A673 (cell line): ENCODE measurements at regions not wholly inside any gene's neighbourhood (a gene's known extent, or its start where the extent isn't known, plus 50 kb on each side); places are given as distances from the start of the nearest gene placed in this dataset.

Source experiments
- BruUV-seq: library from RNA; stranded (reverse); fragments of 400-500 nt; replicated peaks from 2 replicates; lab custom pipeline; 2021; lab: Mats Ljungman, UMichigan
- CTCF ChIA-PET: fragments of 300-600 bp; sonication (Branson Sonifier 250); formaldehyde crosslinking; loops from one replicate; lab custom pipeline; 2022; ENCODE audit warnings: antibody characterized with exemption; lab: Charles Lee
- POLR2A ChIA-PET: fragments of 300-600 bp; sonication (Branson Sonifier 250); formaldehyde crosslinking; loops from one replicate; lab custom pipeline; 2022; ENCODE audit warnings: antibody characterized with exemption; ENCODE audit not compliant: low non-redundant PET; lab: Charles Lee
- DNase-seq: peaks from one replicate; pipeline ENCODE4 v3.0.0-alpha.2; 2015; ENCODE audit warnings: low spot score
- H3K27ac ChIP-seq: fragments of 200-600 bp; sonication (generic); 2 replicates; pipeline ENCODE4 v1.5.1; 2016; ENCODE audit warnings: mixed run types, low read depth, mild to moderate bottlenecking, mixed read lengths, antibody characterized with exemption, low read length; ENCODE audit not compliant: poor library complexity, severe bottlenecking
- H3K27me3 ChIP-seq: fragments of 200-600 bp; sonication (generic); replicated peaks from 2 replicates; pipeline ENCODE4 v1.6.1; 2017; ENCODE audit warnings: mixed run types, low read depth, mild to moderate bottlenecking, mixed read lengths, antibody characterized with exemption, low read length; ENCODE audit not compliant: insufficient read depth, poor library complexity
- H3K36me3 ChIP-seq: fragments of 200-600 bp; sonication (generic); 2 replicates; pipeline ENCODE4 v1.6.1; 2016; ENCODE audit warnings: mixed run types, mild to moderate bottlenecking, mixed read lengths, antibody characterized with exemption, low read length; ENCODE audit not compliant: insufficient read depth, poor library complexity, severe bottlenecking
- H3K4me1 ChIP-seq: fragments of 200-600 bp; sonication (generic); 2 replicates; pipeline ENCODE4 v1.6.1; 2017; ENCODE audit warnings: mixed run types, mild to moderate bottlenecking, mixed read lengths, antibody characterized with exemption, low read length; ENCODE audit not compliant: insufficient read depth, poor library complexity, severe bottlenecking
- H3K4me3 ChIP-seq: fragments of 200-600 bp; sonication (generic); 2 replicates; pipeline ENCODE4 v1.5.1; 2016; ENCODE audit warnings: low read depth, mixed run types, mild to moderate bottlenecking, mixed read lengths, low read length; ENCODE audit not compliant: poor library complexity, severe bottlenecking
- H3K9me3 ChIP-seq: fragments of 200-600 bp; sonication (generic); 2 replicates; pipeline ENCODE4 v1.6.1; 2016; ENCODE audit warnings: mixed run types, low read depth, mild to moderate bottlenecking, mixed read lengths, antibody characterized with exemption, low read length; ENCODE audit not compliant: poor library complexity, severe bottlenecking
- CTCF ChIP-seq: fragments of 300-800, 200-600 bp; sonication (generic); conservative IDR thresholded peaks from 2 replicates; pipeline ENCODE4 v1.5.1; 2017; ENCODE audit warnings: low read depth, mild to moderate bottlenecking, antibody characterized with exemption, low read length, moderate library complexity, mixed read lengths
- EZH2 ChIP-seq: fragments of 200-600 bp; sonication (generic); IDR thresholded peaks from 2 replicates; pipeline ENCODE4 v1.6.1; 2017; ENCODE audit warnings: borderline replicate concordance, low read depth, mild to moderate bottlenecking, mixed read lengths, antibody characterized with exemption, low read length; ENCODE audit not compliant: poor library complexity, severe bottlenecking
- intact Hi-C: fragments of 100-400 bp; cut with micrococcal nuclease; formaldehyde crosslinking; loops from one replicate; pipeline ENCODE4 v1.10.0; 2022; ENCODE audit not compliant: unreplicated experiment

DNA sequence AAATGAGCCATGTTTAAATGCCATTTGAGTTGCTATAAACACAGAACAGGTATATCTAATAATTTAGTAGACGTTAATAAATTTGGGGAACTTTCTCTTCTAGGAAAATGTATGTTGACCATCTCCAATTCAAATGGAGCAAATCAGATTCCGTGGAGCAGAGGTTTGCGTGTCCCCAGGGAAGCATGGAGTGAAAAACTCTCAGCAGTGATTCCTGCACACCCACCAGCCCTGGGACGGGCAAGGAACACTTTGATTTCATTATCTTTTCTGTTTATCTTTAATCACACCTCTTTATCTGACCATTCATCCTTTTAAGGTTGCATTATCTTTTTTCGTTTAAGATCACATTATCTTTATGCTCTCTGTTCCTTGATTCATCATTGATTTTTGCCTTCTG, 95.0 kb downstream of the RNASET2 start:
- DNase-seq: no peak
- Histone ChIP-seq H3K36me3 (no peaks in the 10 kb centered on the region), H3K27ac (no peak overlapping the region), H3K4me3 (no peak overlapping the region), H3K9me3 (no peaks in the 10 kb centered on the region), H3K4me1 (no peaks in the 10 kb centered on the region), H3K27me3 (peaks cover 75% of the 10 kb centered on the region)
- ChIA-PET CTCF (no interaction called here), POLR2A (no interaction called here)
- no TSS peak for BruUV-seq
- TF ChIP-seq CTCF (no peak), EZH2 (no peak)
- intact Hi-C loops: no loop called here

DNA sequence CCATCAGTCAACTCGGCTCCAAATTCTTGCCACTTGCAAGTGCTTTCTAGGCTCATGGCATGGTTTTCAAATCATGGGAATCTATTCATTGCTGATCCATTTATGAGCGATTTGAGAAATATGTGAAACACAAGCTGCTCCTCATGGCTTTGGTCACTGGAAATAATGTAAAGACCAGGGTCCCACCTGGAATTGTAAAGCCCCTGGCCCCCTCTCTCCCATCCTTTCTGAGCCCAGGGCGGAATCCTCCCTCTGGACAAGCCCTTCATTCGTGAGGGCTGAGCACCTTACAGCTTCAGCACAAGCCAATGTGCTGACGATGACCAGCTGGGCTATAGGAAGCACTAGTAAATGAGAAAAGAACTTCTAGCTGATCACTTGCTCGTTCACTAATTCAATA, 96.0 kb downstream of the RNASET2 start:
- CTCF ChIA-PET: no interaction called here

DNA sequence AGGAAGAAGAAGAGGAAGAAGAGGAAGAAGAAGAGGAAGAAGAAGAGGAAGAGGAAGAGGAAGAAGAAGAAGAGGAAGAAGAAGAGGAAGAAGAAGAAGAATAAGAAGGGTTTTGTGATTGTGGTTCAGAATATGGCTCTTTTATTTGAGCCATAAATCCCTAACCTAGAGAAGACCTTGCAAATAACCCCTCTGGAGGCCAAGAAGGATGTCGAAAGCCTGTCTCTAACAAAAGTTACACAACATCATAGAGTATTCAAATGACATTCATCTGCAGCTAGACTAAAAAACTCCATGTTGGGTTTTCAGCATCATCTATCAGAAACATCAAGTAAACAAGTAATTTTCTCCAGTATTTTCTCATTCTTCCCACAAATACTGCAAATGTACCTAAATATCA, 100.9 kb downstream of the RNASET2 start:
- POLR2A ChIA-PET: no interaction called here

More for the DNA sequence above, 96.0 kb downstream of the RNASET2 start:
- H3K4me1 ChIP-seq: no peaks in the 10 kb centered on the region
- POLR2A ChIA-PET: no interaction called here
- DNase-seq: no peak
- H3K4me3 ChIP-seq: no peak overlapping the region
- H3K9me3 ChIP-seq: no peaks in the 10 kb centered on the region
- no peaks in the 10 kb centered on the region for H3K36me3 ChIP-seq
- no peak overlapping the region for H3K27ac ChIP-seq
- intact Hi-C loops: no loop called here
- TF ChIP-seq CTCF (no peak), EZH2 (no peak)
- peaks cover 69% of the 10 kb centered on the region for H3K27me3 ChIP-seq
- no TSS peak for BruUV-seq

More for the DNA sequence above, 100.9 kb downstream of the RNASET2 start:
- no TSS peak for BruUV-seq
- intact Hi-C loops: no loop called here
- no peaks in the 10 kb centered on the region for H3K4me1 ChIP-seq
- no peak overlapping the region for H3K4me3 ChIP-seq
- no peak for DNase-seq
- H3K27me3 ChIP-seq: peaks cover 20% of the 10 kb centered on the region
- CTCF ChIA-PET: no interaction called here
- no peak overlapping the region for H3K27ac ChIP-seq
- TF ChIP-seq EZH2 (no peak), CTCF (no peak)
- no peaks in the 10 kb centered on the region for H3K36me3 ChIP-seq
- no peaks in the 10 kb centered on the region for H3K9me3 ChIP-seq
